DOHH2 (cell line): ENCODE measurements at regions not wholly inside any gene's neighbourhood (a gene's known extent, or its start where the extent isn't known, plus 50 kb on each side); places are given as distances from the start of the nearest gene placed in this dataset.

Experiments
- EZH2phosphoT487 ChIP-seq: fragments of 200-600 bp; sonication (generic); IDR thresholded peaks from 2 replicates; pipeline ENCODE4 v1.6.1; 2017; ENCODE audit warnings: borderline replicate concordance, mild to moderate bottlenecking, antibody characterized with exemption, low read length, moderate library complexity, mixed read lengths
- TF ChIP-seq, protein P1 (sequence below): fragments of 200-600 bp; sonication (generic); IDR thresholded peaks from one replicate; pipeline ENCODE4 v1.5.1; 2014; ENCODE audit warnings: antibody characterized with exemption, mild to moderate bottlenecking, low read depth, low read length; ENCODE audit not compliant: poor library complexity, severe bottlenecking

DNA sequence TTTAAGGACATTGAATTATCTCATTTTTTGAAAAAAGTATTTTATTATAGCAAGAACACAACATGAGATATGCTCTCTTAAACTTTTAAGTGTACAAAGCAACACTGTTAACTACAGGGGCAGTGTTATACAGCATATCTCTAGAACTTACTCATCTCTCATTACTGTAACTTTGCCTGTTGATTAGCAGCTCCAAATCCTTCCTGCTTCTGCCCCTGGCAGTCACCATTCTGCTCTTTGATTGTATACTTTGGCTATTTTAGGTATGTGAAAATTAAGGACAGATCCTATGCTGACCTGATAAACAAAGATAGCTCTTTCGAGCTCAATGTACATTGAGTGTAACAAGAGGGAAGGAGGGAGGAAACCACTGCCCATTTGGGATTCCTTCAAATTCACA is 1349.8 kb upstream of the GJE1 start:
- TF ChIP-seq, protein P1, sequence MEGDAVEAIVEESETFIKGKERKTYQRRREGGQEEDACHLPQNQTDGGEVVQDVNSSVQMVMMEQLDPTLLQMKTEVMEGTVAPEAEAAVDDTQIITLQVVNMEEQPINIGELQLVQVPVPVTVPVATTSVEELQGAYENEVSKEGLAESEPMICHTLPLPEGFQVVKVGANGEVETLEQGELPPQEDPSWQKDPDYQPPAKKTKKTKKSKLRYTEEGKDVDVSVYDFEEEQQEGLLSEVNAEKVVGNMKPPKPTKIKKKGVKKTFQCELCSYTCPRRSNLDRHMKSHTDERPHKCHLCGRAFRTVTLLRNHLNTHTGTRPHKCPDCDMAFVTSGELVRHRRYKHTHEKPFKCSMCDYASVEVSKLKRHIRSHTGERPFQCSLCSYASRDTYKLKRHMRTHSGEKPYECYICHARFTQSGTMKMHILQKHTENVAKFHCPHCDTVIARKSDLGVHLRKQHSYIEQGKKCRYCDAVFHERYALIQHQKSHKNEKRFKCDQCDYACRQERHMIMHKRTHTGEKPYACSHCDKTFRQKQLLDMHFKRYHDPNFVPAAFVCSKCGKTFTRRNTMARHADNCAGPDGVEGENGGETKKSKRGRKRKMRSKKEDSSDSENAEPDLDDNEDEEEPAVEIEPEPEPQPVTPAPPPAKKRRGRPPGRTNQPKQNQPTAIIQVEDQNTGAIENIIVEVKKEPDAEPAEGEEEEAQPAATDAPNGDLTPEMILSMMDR = no peak
- no peak for TF ChIP-seq EZH2phosphoT487
